ENCODE measurements at regions not wholly inside any gene's neighbourhood (a gene's known extent, or its start where the extent isn't known, plus 50 kb on each side); places are given as distances from the start of the nearest gene placed in this dataset.

- intact Hi-C loops (cut with DNase I) = no loop called here
- no peaks in the 10 kb centered on the region for H3K4me1 ChIP-seq
- no peak for DNase-seq
Observed at GRCh38 chr13:47646298-47646697, 354.8 kb downstream of the SUCLA2 start.

GRCh38 chr13:47639738-47640447 is 361.2 kb downstream of the SUCLA2 start:
- H3K4me3 ChIP-seq = no peak overlapping the region
- no peak overlapping the region for H3K27ac ChIP-seq
- H3K9ac ChIP-seq (ENCODE audit: low read depth in 2 of 2, low read length in 2 of 2) = no peak overlapping the region
- no peaks in the 10 kb centered on the region for H3K27me3 ChIP-seq
- TF ChIP-seq, protein P1, sequence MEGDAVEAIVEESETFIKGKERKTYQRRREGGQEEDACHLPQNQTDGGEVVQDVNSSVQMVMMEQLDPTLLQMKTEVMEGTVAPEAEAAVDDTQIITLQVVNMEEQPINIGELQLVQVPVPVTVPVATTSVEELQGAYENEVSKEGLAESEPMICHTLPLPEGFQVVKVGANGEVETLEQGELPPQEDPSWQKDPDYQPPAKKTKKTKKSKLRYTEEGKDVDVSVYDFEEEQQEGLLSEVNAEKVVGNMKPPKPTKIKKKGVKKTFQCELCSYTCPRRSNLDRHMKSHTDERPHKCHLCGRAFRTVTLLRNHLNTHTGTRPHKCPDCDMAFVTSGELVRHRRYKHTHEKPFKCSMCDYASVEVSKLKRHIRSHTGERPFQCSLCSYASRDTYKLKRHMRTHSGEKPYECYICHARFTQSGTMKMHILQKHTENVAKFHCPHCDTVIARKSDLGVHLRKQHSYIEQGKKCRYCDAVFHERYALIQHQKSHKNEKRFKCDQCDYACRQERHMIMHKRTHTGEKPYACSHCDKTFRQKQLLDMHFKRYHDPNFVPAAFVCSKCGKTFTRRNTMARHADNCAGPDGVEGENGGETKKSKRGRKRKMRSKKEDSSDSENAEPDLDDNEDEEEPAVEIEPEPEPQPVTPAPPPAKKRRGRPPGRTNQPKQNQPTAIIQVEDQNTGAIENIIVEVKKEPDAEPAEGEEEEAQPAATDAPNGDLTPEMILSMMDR (IDR thresholded peaks at IDR 0.05) = no peak
- no peak for DNase-seq
- no peaks in the 10 kb centered on the region for H3K36me3 ChIP-seq
- intact Hi-C loops (cut with DNase I) = no loop called here
- H3K9me3 ChIP-seq = no peaks in the 10 kb centered on the region
- H3K4me1 ChIP-seq = no peaks in the 10 kb centered on the region

More at GRCh38 chr13:47646298-47646697, 354.8 kb downstream of the SUCLA2 start:
- H3K9ac ChIP-seq (ENCODE audit: low read depth in 2 of 2, low read length in 2 of 2) = no peak overlapping the region
- TF ChIP-seq, protein P1 (IDR thresholded peaks at IDR 0.05) = no peak
- H3K9me3 ChIP-seq = no peaks in the 10 kb centered on the region
- no peak overlapping the region for H3K4me3 ChIP-seq
- no peak overlapping the region for H3K27ac ChIP-seq
- H3K27me3 ChIP-seq = no peaks in the 10 kb centered on the region
- H3K36me3 ChIP-seq = no peaks in the 10 kb centered on the region

GRCh38 chr13:47638627-47639026 is 362.4 kb downstream of the SUCLA2 start:
- Histone ChIP-seq H3K27ac (no peak overlapping the region), H3K4me3 (no peak overlapping the region), H3K4me1 (no peaks in the 10 kb centered on the region), H3K9me3 (no peaks in the 10 kb centered on the region), H3K36me3 (no peaks in the 10 kb centered on the region), H3K9ac (ENCODE audit: low read depth in 2 of 2, low read length in 2 of 2) (no peak overlapping the region), H3K27me3 (no peaks in the 10 kb centered on the region)
- TF ChIP-seq, protein P1 (IDR thresholded peaks at IDR 0.05) = no peak
- intact Hi-C loops (cut with DNase I) = no loop called here
- DNase-seq = no peak

GRCh38 chr13:47632311-47632710 is 368.8 kb downstream of the SUCLA2 start:
- no peak overlapping the region for H3K9ac ChIP-seq (ENCODE audit: low read depth in 2 of 2, low read length in 2 of 2)
- H3K27me3 ChIP-seq = no peaks in the 10 kb centered on the region
- H3K36me3 ChIP-seq = no peaks in the 10 kb centered on the region
- H3K4me1 ChIP-seq = no peaks in the 10 kb centered on the region
- H3K27ac ChIP-seq = no peak overlapping the region
- no peak for DNase-seq
- intact Hi-C loops (cut with DNase I) = no loop called here
- no peak overlapping the region for H3K4me3 ChIP-seq
- no peaks in the 10 kb centered on the region for H3K9me3 ChIP-seq
- TF ChIP-seq, protein P1 (IDR thresholded peaks at IDR 0.05) = no peak

- no peaks in the 10 kb centered on the region for H3K36me3 ChIP-seq
- intact Hi-C loops (cut with DNase I) = no loop called here
- H3K4me1 ChIP-seq = no peaks in the 10 kb centered on the region
- no peak for DNase-seq
- H3K27ac ChIP-seq = no peak overlapping the region
- no peaks in the 10 kb centered on the region for H3K27me3 ChIP-seq
- H3K4me3 ChIP-seq = no peak overlapping the region
- no peak overlapping the region for H3K9ac ChIP-seq (ENCODE audit: low read depth in 2 of 2, low read length in 2 of 2)
- TF ChIP-seq, protein P1 (IDR thresholded peaks at IDR 0.05) = no peak
- H3K9me3 ChIP-seq = no peaks in the 10 kb centered on the region
Observed at GRCh38 chr13:47628666-47629065, 372.4 kb downstream of the SUCLA2 start.

Data from colonic mucosa (tissue), 4 donors.